ENCODE measurements at regions not wholly inside any gene's neighbourhood (a gene's known extent, or its start where the extent isn't known, plus 50 kb on each side); places are given as distances from the start of the nearest gene placed in this dataset.

DNA sequence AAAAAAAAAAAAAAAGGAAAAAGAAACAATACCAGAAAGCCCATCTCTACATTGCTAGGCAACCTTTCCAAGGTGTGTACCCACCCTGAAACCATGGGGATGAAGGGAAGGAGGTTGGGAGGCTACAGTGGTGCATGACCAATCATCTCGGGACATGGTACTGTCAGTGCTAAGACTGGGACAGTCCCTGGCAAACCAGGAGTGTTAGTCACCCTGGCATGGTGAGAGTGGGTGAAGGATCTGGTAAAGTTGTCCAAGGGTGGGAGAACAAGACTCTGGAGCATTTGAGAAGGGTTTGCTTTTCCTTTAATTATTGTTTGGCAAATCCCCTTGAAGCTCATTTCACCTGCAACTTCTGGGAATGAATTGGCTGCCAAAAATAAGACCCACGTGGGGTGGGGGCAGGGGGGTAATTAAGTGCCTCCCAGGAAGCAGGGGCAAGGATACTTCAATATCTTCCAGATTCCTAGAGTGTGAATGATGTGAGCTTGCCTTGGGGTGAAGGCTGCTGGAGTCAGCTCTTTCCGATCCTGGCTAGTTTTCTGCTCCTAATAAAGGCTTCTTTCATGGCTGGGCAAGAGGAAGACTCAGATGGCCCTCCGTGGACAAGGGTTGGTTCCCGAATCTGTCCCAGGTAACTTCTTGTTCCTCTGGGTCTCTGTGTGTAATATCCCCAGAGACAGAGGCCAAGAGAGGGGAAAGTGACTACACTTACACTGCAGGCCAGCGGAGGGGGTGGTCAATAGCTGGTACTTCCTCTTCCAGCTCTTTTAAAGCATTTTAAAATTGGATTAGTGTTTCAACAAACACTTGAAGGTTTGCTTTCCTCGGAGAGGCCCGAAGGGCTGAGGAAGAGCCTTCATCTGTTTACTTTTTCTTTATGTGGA lies 61.6 kb upstream of the SPRY4 start:
- TF ChIP-seq, protein P1, sequence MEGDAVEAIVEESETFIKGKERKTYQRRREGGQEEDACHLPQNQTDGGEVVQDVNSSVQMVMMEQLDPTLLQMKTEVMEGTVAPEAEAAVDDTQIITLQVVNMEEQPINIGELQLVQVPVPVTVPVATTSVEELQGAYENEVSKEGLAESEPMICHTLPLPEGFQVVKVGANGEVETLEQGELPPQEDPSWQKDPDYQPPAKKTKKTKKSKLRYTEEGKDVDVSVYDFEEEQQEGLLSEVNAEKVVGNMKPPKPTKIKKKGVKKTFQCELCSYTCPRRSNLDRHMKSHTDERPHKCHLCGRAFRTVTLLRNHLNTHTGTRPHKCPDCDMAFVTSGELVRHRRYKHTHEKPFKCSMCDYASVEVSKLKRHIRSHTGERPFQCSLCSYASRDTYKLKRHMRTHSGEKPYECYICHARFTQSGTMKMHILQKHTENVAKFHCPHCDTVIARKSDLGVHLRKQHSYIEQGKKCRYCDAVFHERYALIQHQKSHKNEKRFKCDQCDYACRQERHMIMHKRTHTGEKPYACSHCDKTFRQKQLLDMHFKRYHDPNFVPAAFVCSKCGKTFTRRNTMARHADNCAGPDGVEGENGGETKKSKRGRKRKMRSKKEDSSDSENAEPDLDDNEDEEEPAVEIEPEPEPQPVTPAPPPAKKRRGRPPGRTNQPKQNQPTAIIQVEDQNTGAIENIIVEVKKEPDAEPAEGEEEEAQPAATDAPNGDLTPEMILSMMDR (IDR thresholded peaks at IDR 0.05), result no peak
- no peak for TF ChIP-seq POLR2A (IDR thresholded peaks at IDR 0.05)

Measured in lower leg skin (tissue), 3 donors.